SU-DHL-6 (cell line): ENCODE measurements at regions not wholly inside any gene's neighbourhood (a gene's known extent, or its start where the extent isn't known, plus 50 kb on each side); places are given as distances from the start of the nearest gene placed in this dataset.
"Not testable (repeated sequence)": the region's sequence is repeated elsewhere in the genome, so short reads cannot be mapped to it uniquely, and the experiment has no call there.

ENCODE experiments used
- H2AFZ ChIP-seq: fragments of 200-600 bp; sonication (generic); 2 replicates; pipeline ENCODE4 v1.6.1; 2014; ENCODE audit warnings: low read depth, mild to moderate bottlenecking, moderate library complexity, mixed read lengths, antibody characterized with exemption, low read length; ENCODE audit not compliant: severe bottlenecking
- H3F3A ChIP-seq: fragments of 200-600 bp; shearing (Covaris generic); 2 replicates; pipeline ENCODE4 v1.6.0; 2016; ENCODE audit warnings: antibody characterized with exemption, mild to moderate bottlenecking; ENCODE audit not compliant: insufficient read depth
- H3K27ac ChIP-seq: fragments of 200-600 bp; sonication (generic); 2 replicates; pipeline ENCODE4 v1.5.1; 2016; ENCODE audit warnings: low read depth, mild to moderate bottlenecking, low read length, moderate library complexity, mixed read lengths
- H3K27me3 ChIP-seq: fragments of 200-600 bp; sonication (generic), shearing (Covaris generic); 2 replicates; pipeline ENCODE4 v1.6.0; 2014; ENCODE audit warnings: mild to moderate bottlenecking, low read length
- H3K36me3 ChIP-seq: fragments of 200-600 bp; sonication (generic); 2 replicates; pipeline ENCODE4 v1.6.1; 2014; ENCODE audit warnings: mild to moderate bottlenecking, low read length, mixed read lengths
- H3K4me2 ChIP-seq: fragments of 300-600, 200-600 bp; shearing (Covaris generic), sonication (generic); 2 replicates; pipeline ENCODE4 v1.6.0; 2014; ENCODE audit warnings: low read length, low read depth, mild to moderate bottlenecking; ENCODE audit not compliant: poor library complexity, severe bottlenecking
- H3K4me3 ChIP-seq: fragments of 200-600 bp; sonication (generic); 2 replicates; pipeline ENCODE4 v1.5.1; 2014; ENCODE audit warnings: antibody characterized with exemption, low read length, mild to moderate bottlenecking, mixed read lengths; ENCODE audit not compliant: insufficient read depth, poor library complexity, severe bottlenecking
- H3K79me2 ChIP-seq: fragments of 200-600 bp; sonication (generic); 2 replicates; pipeline ENCODE4 v1.6.1; 2014; ENCODE audit warnings: mild to moderate bottlenecking, low read length, moderate library complexity; ENCODE audit not compliant: insufficient read depth
- H3K9ac ChIP-seq: fragments of 200-600 bp; sonication (generic); 2 replicates; pipeline ENCODE4 v1.7.0; 2014; ENCODE audit warnings: mild to moderate bottlenecking, low read length
- H3K9me2 ChIP-seq: fragments of 200-600 bp; sonication (generic); replicated peaks from 2 replicates; pipeline ENCODE4 v1.6.1; 2014; ENCODE audit warnings: low read length; ENCODE audit not compliant: insufficient read depth
- H3K9me3 ChIP-seq: fragments of 200-600 bp; sonication (generic); 2 replicates; pipeline ENCODE4 v1.6.1; 2014; ENCODE audit warnings: low read length, mixed read lengths; ENCODE audit not compliant: insufficient read depth
- H4K20me1 ChIP-seq: fragments of 200-600 bp; sonication (generic); 2 replicates; pipeline ENCODE4 v1.6.1; 2014; ENCODE audit warnings: low read depth, mild to moderate bottlenecking, antibody characterized with exemption, low read length, moderate library complexity, mixed read lengths
- EZH2phosphoT487 ChIP-seq: fragments of 200-600 bp; sonication (generic), shearing (Covaris generic); conservative IDR thresholded peaks from 2 replicates; pipeline ENCODE4 v1.6.1; 2018; ENCODE audit warnings: mild to moderate bottlenecking, antibody characterized with exemption, low read length, moderate library complexity, mixed read lengths
- TF ChIP-seq, protein P1 (sequence below): fragments of 200-600 bp; sonication (generic); IDR thresholded peaks from one replicate; pipeline ENCODE4 v1.5.1; 2017; ENCODE audit warnings: antibody characterized with exemption, mild to moderate bottlenecking, low read length, moderate library complexity; ENCODE audit not compliant: insufficient read depth, poor library complexity, severe bottlenecking

DNA sequence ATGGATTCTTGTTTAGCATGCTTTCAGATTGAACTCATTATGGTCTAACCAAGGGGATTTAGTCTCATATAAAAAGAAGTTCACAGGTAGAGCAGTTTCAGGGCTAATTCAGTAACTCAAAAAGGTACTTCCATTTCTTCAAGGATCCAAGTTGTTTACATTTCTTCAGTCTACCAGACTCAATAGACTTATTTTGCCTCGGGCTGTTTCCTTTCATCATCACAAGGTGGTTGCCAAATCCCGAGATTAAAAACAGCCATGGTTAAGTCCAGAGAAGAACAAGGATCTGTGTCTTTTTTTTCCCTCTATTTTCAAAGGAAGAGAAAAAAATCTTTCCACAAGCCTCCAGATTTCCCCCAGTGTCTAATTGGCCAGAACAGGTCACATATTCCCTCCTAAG is 69.8 kb upstream of the SNX9 start:
- Histone ChIP-seq H2AFZ (no peak overlapping the region), H3K9ac (no peak overlapping the region), H3K4me3 (no peak overlapping the region), H3K79me2 (no peaks in the 10 kb centered on the region), H3K9me2 (no peaks in the 10 kb centered on the region), H3K27ac (no peak overlapping the region), H3K9me3 (no peaks in the 10 kb centered on the region), H4K20me1 (no peaks in the 10 kb centered on the region), H3K4me2 (no peak overlapping the region), H3F3A (no peaks in the 10 kb centered on the region), H3K27me3 (no peaks in the 10 kb centered on the region), H3K36me3 (no peaks in the 10 kb centered on the region)
- TF ChIP-seq, protein P1, sequence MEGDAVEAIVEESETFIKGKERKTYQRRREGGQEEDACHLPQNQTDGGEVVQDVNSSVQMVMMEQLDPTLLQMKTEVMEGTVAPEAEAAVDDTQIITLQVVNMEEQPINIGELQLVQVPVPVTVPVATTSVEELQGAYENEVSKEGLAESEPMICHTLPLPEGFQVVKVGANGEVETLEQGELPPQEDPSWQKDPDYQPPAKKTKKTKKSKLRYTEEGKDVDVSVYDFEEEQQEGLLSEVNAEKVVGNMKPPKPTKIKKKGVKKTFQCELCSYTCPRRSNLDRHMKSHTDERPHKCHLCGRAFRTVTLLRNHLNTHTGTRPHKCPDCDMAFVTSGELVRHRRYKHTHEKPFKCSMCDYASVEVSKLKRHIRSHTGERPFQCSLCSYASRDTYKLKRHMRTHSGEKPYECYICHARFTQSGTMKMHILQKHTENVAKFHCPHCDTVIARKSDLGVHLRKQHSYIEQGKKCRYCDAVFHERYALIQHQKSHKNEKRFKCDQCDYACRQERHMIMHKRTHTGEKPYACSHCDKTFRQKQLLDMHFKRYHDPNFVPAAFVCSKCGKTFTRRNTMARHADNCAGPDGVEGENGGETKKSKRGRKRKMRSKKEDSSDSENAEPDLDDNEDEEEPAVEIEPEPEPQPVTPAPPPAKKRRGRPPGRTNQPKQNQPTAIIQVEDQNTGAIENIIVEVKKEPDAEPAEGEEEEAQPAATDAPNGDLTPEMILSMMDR: no peak
- no peak for TF ChIP-seq EZH2phosphoT487

DNA sequence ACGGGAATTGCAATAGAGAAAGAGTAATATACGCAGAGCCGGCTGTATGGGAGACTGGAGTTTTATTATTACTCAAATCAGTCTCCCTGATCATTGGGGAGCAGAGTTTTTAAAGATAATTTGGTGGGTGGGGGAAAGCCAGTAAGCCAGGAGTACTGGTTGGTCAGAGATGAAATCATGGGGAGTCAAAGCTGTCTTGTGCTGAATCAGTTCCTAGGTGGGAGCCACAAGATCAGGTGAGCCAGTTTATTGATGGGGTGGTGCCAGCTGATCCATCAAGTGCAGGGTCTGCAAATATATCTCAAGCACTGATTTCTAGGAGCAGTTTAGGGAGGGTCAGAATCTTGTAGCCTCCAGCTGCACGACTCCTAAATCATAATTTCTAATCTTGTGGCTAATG is 69.2 kb upstream of the SNX9 start:
- not testable (repeated sequence) for H3K79me2 ChIP-seq, H3K4me3 ChIP-seq, H3F3A ChIP-seq, H3K9ac ChIP-seq, H3K9me3 ChIP-seq, H3K36me3 ChIP-seq, H3K4me2 ChIP-seq, H3K27me3 ChIP-seq, H3K27ac ChIP-seq, H4K20me1 ChIP-seq, H2AFZ ChIP-seq, H3K9me2 ChIP-seq

DNA sequence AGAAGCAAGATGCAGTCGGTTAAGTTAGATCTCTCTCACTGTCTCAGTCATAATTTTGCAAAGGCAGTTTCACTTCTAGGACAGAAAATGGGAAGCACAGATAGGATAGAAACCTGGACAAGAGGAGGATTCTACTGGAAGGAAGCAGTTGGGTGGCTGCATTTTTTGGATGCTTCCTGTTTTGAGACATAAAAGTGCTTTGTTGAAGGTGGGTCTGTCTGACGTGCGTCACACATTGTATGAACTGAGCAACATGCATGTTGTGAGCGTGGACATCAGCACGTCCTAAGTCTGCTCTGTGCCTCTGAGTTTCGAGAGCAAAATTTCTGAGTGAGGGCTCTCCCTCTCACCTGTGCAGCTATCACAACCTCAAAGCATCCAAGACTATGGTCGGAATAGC is 68.7 kb upstream of the SNX9 start:
- Histone ChIP-seq H3K79me2 (no peaks in the 10 kb centered on the region), H3K9ac (no peak overlapping the region), H4K20me1 (no peaks in the 10 kb centered on the region), H3K9me3 (no peaks in the 10 kb centered on the region), H3K36me3 (no peaks in the 10 kb centered on the region), H3K9me2 (no peaks in the 10 kb centered on the region), H3K27me3 (no peaks in the 10 kb centered on the region), H2AFZ (no peak overlapping the region), H3K4me3 (no peak overlapping the region), H3K4me2 (no peak overlapping the region), H3F3A (no peaks in the 10 kb centered on the region), H3K27ac (no peak overlapping the region)
- no peak for TF ChIP-seq EZH2phosphoT487
- TF ChIP-seq, protein P1: no peak

DNA sequence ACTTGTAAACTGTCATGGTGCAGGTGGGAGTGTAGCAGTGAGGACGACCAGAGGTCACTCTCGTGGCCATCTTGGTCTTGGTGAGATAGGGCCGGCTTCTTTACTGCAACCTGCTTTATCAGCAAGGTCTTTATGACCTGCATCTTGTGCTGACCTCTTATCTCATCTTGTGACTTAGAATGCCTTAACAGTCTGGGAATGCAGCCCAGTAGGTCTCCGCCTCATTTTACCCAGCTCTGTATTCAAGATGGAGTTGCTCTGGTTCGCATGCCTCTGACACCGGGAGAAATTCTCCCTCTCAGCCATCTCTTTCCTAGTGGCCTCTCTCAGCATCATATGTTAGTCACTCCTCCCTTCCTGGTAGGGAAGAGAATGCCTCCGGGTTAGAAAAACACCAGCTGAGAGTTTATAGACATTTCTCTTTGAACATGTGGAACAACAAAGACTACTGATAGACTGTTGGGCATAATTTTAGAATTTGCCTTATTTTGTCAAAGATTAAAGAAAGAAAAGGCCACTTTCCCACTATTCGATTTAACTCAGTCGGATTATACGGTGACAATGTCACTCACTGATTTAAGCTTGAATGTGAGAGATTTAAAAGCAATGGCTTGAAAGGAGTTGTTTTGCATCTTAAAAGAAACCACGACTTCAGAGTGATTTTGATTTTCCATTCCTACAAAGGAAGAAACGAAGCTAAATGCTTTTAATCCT is 67.9 kb upstream of the SNX9 start:
- no peaks in the 10 kb centered on the region for H4K20me1 ChIP-seq
- no peaks in the 10 kb centered on the region for H3K27me3 ChIP-seq
- H3K4me3 ChIP-seq: no peak overlapping the region
- no peaks in the 10 kb centered on the region for H3F3A ChIP-seq
- H3K27ac ChIP-seq: no peak overlapping the region
- H3K9me3 ChIP-seq: no peaks in the 10 kb centered on the region
- no peak overlapping the region for H3K9ac ChIP-seq
- no peaks in the 10 kb centered on the region for H3K79me2 ChIP-seq
- no peak overlapping the region for H3K4me2 ChIP-seq
- H3K9me2 ChIP-seq: no peaks in the 10 kb centered on the region
- H2AFZ ChIP-seq: no peak overlapping the region
- TF ChIP-seq, protein P1: no peak
- TF ChIP-seq EZH2phosphoT487: no peak
- H3K36me3 ChIP-seq: no peaks in the 10 kb centered on the region
